Neural crest cell (in vitro differentiated cells): ENCODE measurements at regions not wholly inside any gene's neighbourhood (a gene's known extent, or its start where the extent isn't known, plus 50 kb on each side); places are given as distances from the start of the nearest gene placed in this dataset.
"Not testable (repeated sequence)": the region's sequence is repeated elsewhere in the genome, so short reads cannot be mapped to it uniquely, and the experiment has no call there.

ENCODE experiments used
- DNase-seq: peaks from one replicate; pipeline ENCODE4 v3.0.0; 2021; ENCODE audit warnings: low read depth, mixed read lengths, low spot score
- H3K27ac Mint-ChIP-seq: one replicate; pipeline ENCODE4 v1.8.0; 2021; ENCODE audit warnings: mild to moderate bottlenecking, mixed read lengths; ENCODE audit not compliant: unreplicated experiment
- H3K27me3 Mint-ChIP-seq: 2 replicates; pipeline ENCODE4 v1.8.0; 2021; ENCODE audit warnings: low read depth, mild to moderate bottlenecking, mixed read lengths
- H3K36me3 Mint-ChIP-seq: 2 replicates; pipeline ENCODE4 v1.8.0; 2021; ENCODE audit warnings: low read depth, mild to moderate bottlenecking, mixed read lengths
- H3K4me1 Mint-ChIP-seq: 2 replicates; pipeline ENCODE4 v1.8.0; 2021; ENCODE audit warnings: mixed read lengths
- H3K4me3 Mint-ChIP-seq: one replicate; pipeline ENCODE4 v1.8.0; 2021; ENCODE audit warnings: mild to moderate bottlenecking, mixed read lengths
- H3K9me3 Mint-ChIP-seq: 2 replicates; pipeline ENCODE4 v1.8.0; 2021; ENCODE audit warnings: mixed read lengths
- CTCF ChIP-seq: fragments of 200-600 bp; sonication (generic); conservative IDR thresholded peaks from 2 replicates; pipeline ENCODE4 v1.5.0; 2021; ENCODE audit warnings: antibody characterized with exemption, mild to moderate bottlenecking

DNA sequence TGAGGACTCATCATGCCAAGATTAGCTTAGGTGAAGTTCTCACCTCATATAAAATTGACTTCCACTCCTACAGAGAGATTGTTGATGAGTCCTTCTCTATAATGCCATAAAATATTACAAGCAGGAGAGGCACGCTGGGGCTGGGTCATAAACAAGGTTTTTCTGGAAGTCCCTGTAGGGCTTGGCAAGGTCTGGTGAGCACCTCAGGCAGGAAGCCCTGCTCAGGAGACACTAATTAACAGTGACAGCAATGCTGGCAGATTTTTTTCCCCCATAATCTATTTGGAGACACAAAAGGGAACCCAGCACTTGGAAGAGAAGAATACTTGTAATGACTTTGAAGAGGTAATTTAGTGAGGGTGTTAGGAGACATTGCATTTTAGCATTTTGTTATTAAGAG, 118.7 kb downstream of the DIRAS2 start:
- Mint-ChIP-seq H3K36me3 (no peaks in the 10 kb centered on the region), H3K9me3 (peaks cover 2% of the 10 kb centered on the region), H3K27ac (no peak overlapping the region), H3K4me3 (no peak overlapping the region), H3K27me3 (no peaks in the 10 kb centered on the region), H3K4me1 (no peaks in the 10 kb centered on the region)
- no peak for TF ChIP-seq CTCF
- no peak for DNase-seq

- DNase-seq: no peak
- H3K4me1 Mint-ChIP-seq: no peaks in the 10 kb centered on the region
- no peaks in the 10 kb centered on the region for H3K27me3 Mint-ChIP-seq
- no peak overlapping the region for H3K27ac Mint-ChIP-seq
- H3K9me3 Mint-ChIP-seq: peaks cover 6% of the 10 kb centered on the region
- H3K36me3 Mint-ChIP-seq: peaks cover 3% of the 10 kb centered on the region
- TF ChIP-seq CTCF: no peak
- no peak overlapping the region for H3K4me3 Mint-ChIP-seq
Observed at GRCh38 chr9:90526386-90526785, 116.2 kb downstream of the DIRAS2 start.

DNA sequence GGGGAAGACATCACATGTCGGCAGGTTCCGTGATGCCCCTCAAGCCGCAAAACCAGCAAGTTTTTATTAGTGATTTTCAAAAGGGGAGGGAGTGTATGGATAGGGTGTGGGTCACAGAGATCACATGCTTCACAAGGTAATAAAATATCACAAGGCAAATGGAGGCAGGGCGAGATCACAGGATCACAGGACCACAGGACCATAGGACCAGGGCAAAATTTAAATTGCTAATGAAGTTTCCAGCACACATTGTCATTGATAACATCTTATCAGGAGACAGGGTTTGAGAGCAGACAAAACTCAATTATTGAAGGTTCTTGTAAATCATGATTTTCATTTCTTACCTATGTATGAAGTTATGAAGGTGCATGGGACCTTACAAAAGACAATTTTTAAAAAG, 106.5 kb downstream of the DIRAS2 start:
- not testable (repeated sequence) for H3K36me3 Mint-ChIP-seq, H3K4me3 Mint-ChIP-seq, H3K9me3 Mint-ChIP-seq, DNase-seq, H3K27me3 Mint-ChIP-seq, H3K27ac Mint-ChIP-seq, H3K4me1 Mint-ChIP-seq

- H3K27me3 Mint-ChIP-seq: peaks cover 4% of the 10 kb centered on the region
- no peak overlapping the region for H3K27ac Mint-ChIP-seq
- DNase-seq: no peak
- peaks cover 2% of the 10 kb centered on the region for H3K9me3 Mint-ChIP-seq
- peaks cover 5% of the 10 kb centered on the region for H3K4me1 Mint-ChIP-seq
- H3K4me3 Mint-ChIP-seq: no peak overlapping the region
- no peak for TF ChIP-seq CTCF
- H3K36me3 Mint-ChIP-seq: no peaks in the 10 kb centered on the region
Observed at GRCh38 chr9:90538566-90538965, 104.1 kb downstream of the DIRAS2 start.

- Mint-ChIP-seq H3K27me3 (peaks cover 4% of the 10 kb centered on the region), H3K27ac (no peak overlapping the region), H3K4me1 (peaks cover 6% of the 10 kb centered on the region), H3K9me3 (peaks cover 2% of the 10 kb centered on the region), H3K36me3 (no peaks in the 10 kb centered on the region), H3K4me3 (no peak overlapping the region)
- DNase-seq: no peak
- TF ChIP-seq CTCF: no peak
Observed at GRCh38 chr9:90539286-90539685, 103.3 kb downstream of the DIRAS2 start.

- Mint-ChIP-seq H3K9me3 (peaks cover 2% of the 10 kb centered on the region), H3K27me3 (peaks cover 3% of the 10 kb centered on the region), H3K4me3 (no peak overlapping the region), H3K36me3 (no peaks in the 10 kb centered on the region), H3K4me1 (peaks cover 20% of the 10 kb centered on the region), H3K27ac (no peak overlapping the region)
- TF ChIP-seq CTCF: no peak
- DNase-seq: no peak
Observed at GRCh38 chr9:90540734-90541133, 101.9 kb downstream of the DIRAS2 start.
